MM.1S (cell line): ENCODE measurements at regions not wholly inside any gene's neighbourhood (a gene's known extent, or its start where the extent isn't known, plus 50 kb on each side); places are given as distances from the start of the nearest gene placed in this dataset.

Experiments used
- EZH2 ChIP-seq: fragments of 300-600 bp; sonication (generic); optimal IDR thresholded peaks from 2 replicates; pipeline ENCODE3; 2017; ENCODE audit warnings: low read depth, mild to moderate bottlenecking, antibody characterized with exemption, low read length, mixed read lengths
- EZH2phosphoT487 ChIP-seq: fragments of 300-600 bp; sonication (generic); IDR thresholded peaks from 2 replicates; pipeline ENCODE4 v1.6.1; 2018; ENCODE audit warnings: antibody characterized with exemption, low read length
- TF ChIP-seq, protein P1 (sequence below): fragments of 300-600 bp; sonication (generic); IDR thresholded peaks from 2 replicates; pipeline ENCODE4 v1.5.1; 2016; ENCODE audit warnings: antibody characterized with exemption, low read length, mixed read lengths

DNA sequence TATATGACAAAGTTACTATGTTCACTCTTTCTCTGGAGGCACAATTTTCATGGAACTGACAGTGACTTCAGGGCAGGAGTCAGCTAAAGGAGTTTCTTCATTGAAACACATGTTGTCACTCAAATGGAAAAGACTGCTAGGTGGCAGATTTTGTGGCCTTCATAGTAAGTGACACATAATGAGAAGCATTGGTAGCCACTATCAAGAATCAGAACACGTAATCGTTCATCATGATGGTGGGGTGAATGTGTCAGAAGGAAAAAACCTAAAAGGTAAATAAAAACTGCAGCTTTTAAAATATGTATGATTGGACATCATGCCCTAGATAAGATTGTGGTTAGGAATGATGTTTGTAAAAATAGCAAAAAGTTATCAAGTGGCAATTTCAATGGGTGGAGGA is 1491.0 kb downstream of the SI start:
- TF ChIP-seq, protein P1, sequence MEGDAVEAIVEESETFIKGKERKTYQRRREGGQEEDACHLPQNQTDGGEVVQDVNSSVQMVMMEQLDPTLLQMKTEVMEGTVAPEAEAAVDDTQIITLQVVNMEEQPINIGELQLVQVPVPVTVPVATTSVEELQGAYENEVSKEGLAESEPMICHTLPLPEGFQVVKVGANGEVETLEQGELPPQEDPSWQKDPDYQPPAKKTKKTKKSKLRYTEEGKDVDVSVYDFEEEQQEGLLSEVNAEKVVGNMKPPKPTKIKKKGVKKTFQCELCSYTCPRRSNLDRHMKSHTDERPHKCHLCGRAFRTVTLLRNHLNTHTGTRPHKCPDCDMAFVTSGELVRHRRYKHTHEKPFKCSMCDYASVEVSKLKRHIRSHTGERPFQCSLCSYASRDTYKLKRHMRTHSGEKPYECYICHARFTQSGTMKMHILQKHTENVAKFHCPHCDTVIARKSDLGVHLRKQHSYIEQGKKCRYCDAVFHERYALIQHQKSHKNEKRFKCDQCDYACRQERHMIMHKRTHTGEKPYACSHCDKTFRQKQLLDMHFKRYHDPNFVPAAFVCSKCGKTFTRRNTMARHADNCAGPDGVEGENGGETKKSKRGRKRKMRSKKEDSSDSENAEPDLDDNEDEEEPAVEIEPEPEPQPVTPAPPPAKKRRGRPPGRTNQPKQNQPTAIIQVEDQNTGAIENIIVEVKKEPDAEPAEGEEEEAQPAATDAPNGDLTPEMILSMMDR: no peak
- TF ChIP-seq EZH2 (no peak), EZH2phosphoT487 (no peak)
